ENCODE measurements at regions not wholly inside any gene's neighbourhood (a gene's known extent, or its start where the extent isn't known, plus 50 kb on each side); places are given as distances from the start of the nearest gene placed in this dataset.

GRCh38 chr17:54680410-54680809 lies 220.2 kb upstream of the TOM1L1 start:
- ChIA-PET SMC1A (ENCODE audit: uncharacterized antibody, unreplicated experiment) (no interaction called here), CTCF (no interaction called here), POLR2A (no interaction called here), RAD21 (ENCODE audit: unreplicated experiment) (no interaction called here)
- no peaks in the 10 kb centered on the region for H3K4me1 ChIP-seq (ENCODE audit: control insufficient read depth, insufficient read depth, low read length)
- in situ Hi-C loops (cut with MboI) (no loop called here), intact Hi-C loops (cut with micrococcal nuclease; ENCODE audit: unreplicated experiment) (no loop called here)
- no peak overlapping the region for H2AFZ ChIP-seq (ENCODE audit: control insufficient read depth, low read depth, low read length)
- H3K36me3 ChIP-seq (ENCODE audit: control insufficient read depth in 2 of 2, insufficient read depth in 2 of 2, low read length in 1 of 2), result no peaks in the 10 kb centered on the region
- no peaks in the 10 kb centered on the region for H3K27me3 ChIP-seq (replicated peaks in 1 of 2; ENCODE audit: control insufficient read depth in 2 of 2, insufficient read depth in 2 of 2, low read length in 1 of 2)
- no peak for TF ChIP-seq CEBPB (IDR thresholded peaks at IDR 0.05; ENCODE audit: borderline replicate concordance in 1 of 2, low read depth in 2 of 2, low read length in 2 of 2)
- TF ChIP-seq TARDBP (IDR thresholded peaks at IDR 0.05; ENCODE audit: borderline replicate concordance), result no peak
- no peak for TF ChIP-seq ZSCAN29 (IDR thresholded peaks at IDR 0.05)
- TF ChIP-seq SREBF2 (IDR thresholded peaks at IDR 0.05; ENCODE audit: low read length), result no peak
- TF ChIP-seq PML (IDR thresholded peaks at IDR 0.05; ENCODE audit: low read length), result no peak
- TF ChIP-seq CTCF (IDR thresholded peaks at IDR 0.05 in 2 of 3, conservative IDR thresholded peaks at IDR 0.05 in 1 of 3; ENCODE audit: control insufficient read depth in 2 of 3, extremely low read depth in 1 of 3, insufficient read depth in 1 of 3, low read depth in 3 of 3, low read length in 3 of 3), result no peak
- no peak for TF ChIP-seq RUNX3 (IDR thresholded peaks at IDR 0.05; ENCODE audit: low read length)
- no peak for TF ChIP-seq TBL1XR1 (IDR thresholded peaks at IDR 0.05; ENCODE audit: low read depth, low read length)
- TF ChIP-seq USF2 (IDR thresholded peaks at IDR 0.05; ENCODE audit: borderline replicate concordance, low read depth, low read length), result no peak
- TF ChIP-seq TCF7 (IDR thresholded peaks at IDR 0.05; ENCODE audit: borderline replicate concordance), result no peak
- no peak for TF ChIP-seq RAD21 (IDR thresholded peaks at IDR 0.05; ENCODE audit: insufficient read depth, low read depth, low read length)
- no peak for TF ChIP-seq RELB (IDR thresholded peaks at IDR 0.05; ENCODE audit: low read depth)
- H3K4me3 ChIP-seq, result no peak overlapping the region
- FAIRE-seq (no peak), DNase-seq (ENCODE audit: low read depth, low spot score) (no peak), ATAC-seq (no peak)
- no TSS peak for BruUV-seq (replicated peaks)
- 32% methylated on average over 9 of the region's 9 CpGs for WGBS (ENCODE audit: insufficient coverage, insufficient replicate concordance, low lambda C conversion rate, missing lambda C conversion rate)
- H3K9ac ChIP-seq (ENCODE audit: control insufficient read depth, insufficient read depth, low read length), result no peak overlapping the region
- H3K9me3 ChIP-seq (replicated peaks; ENCODE audit: control insufficient read depth, insufficient read depth, low read length), result no peaks in the 10 kb centered on the region
- no peaks in the 10 kb centered on the region for H3K79me2 ChIP-seq (ENCODE audit: control insufficient read depth, insufficient read depth, low read length)
- H3K4me2 ChIP-seq (ENCODE audit: control insufficient read depth, insufficient read depth), result no peak overlapping the region
- H4K20me1 ChIP-seq (ENCODE audit: control insufficient read depth, insufficient read depth), result no peaks in the 10 kb centered on the region
- no peak overlapping the region for H3K27ac ChIP-seq (ENCODE audit: control insufficient read depth, insufficient read depth)

All from GM12878 (cell line).